ENCODE measurements at regions not wholly inside any gene's neighbourhood (a gene's known extent, or its start where the extent isn't known, plus 50 kb on each side); places are given as distances from the start of the nearest gene placed in this dataset.
"Not testable (repeated sequence)": the region's sequence is repeated elsewhere in the genome, so short reads cannot be mapped to it uniquely, and the experiment has no call there.

GRCh38 chr15:34637305-34637704 is 53.9 kb upstream of the GOLGA8B start (continued):
- TF ChIP-seq KDM5A (IDR thresholded peaks at IDR 0.05) (no peak), MAZ (IDR thresholded peaks at IDR 0.05; ENCODE audit: borderline replicate concordance, low read depth, low read length) (no peak)

- H3K27ac ChIP-seq; ATAC-seq; FAIRE-seq; H3K4me2 ChIP-seq; POLR2A ChIA-PET; H3K4me1 ChIP-seq; DNase-seq (ENCODE audit: low read depth in 1 of 2, low spot score in 1 of 2); H3K4me3 ChIP-seq; H3K9me3 ChIP-seq: not testable (repeated sequence)
- WGBS (ENCODE audit: missing lambda C conversion rate) = 48% methylated on average over 4 of the region's 4 CpGs
- CTCF ChIA-PET = interaction anchor here (0.8 to 1.5 kb wide), 2 partner anchors 15 to 287 kb away, joined by 3 to 6 read pairs; no protein-coding TSS in a partner anchor
These were observed 50.2 kb upstream of the GOLGA8B start for GRCh38 chr15:34633602-34634001.

All from A549 (cell line).